ENCODE measurements at regions not wholly inside any gene's neighbourhood (a gene's known extent, or its start where the extent isn't known, plus 50 kb on each side); places are given as distances from the start of the nearest gene placed in this dataset.

- no peaks in the 10 kb centered on the region for H3K36me3 Mint-ChIP-seq
- no peaks in the 10 kb centered on the region for H3K9me3 Mint-ChIP-seq
- no peak for DNase-seq (ENCODE audit: low spot score in 2 of 2)
These were observed 1133.7 kb downstream of the GATA3 start for GRCh38 chr10:9188022-9188810.

DNA sequence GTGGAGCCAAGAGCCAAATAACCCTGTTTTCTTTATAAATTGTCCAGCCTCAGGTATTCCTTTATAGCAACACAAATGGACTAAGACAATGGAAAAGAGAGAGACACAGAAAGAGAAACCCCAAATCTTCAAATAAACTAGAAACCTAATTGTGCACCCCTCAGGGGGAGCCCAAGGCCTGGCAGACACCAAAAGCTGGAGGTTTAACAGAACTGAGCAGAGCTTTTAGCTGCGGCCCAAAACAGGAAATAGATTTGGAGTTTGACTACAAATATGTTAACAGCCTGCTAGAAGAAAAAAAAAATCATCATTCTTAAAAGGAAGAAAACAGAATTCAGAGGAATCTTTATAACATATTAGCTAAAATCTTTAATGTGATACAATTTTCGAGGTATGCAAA is 1135.0 kb downstream of the GATA3 start:
- H3K27ac Mint-ChIP-seq, result no peak overlapping the region
- no peaks in the 10 kb centered on the region for H3K36me3 Mint-ChIP-seq
- no peaks in the 10 kb centered on the region for H3K9me3 Mint-ChIP-seq
- ATAC-seq (no peak), DNase-seq (ENCODE audit: low spot score in 2 of 2) (no peak)

More at GRCh38 chr10:9188022-9188810, 1133.7 kb downstream of the GATA3 start:
- ATAC-seq, result no peak
- no peak overlapping the region for H3K27ac Mint-ChIP-seq

DNA sequence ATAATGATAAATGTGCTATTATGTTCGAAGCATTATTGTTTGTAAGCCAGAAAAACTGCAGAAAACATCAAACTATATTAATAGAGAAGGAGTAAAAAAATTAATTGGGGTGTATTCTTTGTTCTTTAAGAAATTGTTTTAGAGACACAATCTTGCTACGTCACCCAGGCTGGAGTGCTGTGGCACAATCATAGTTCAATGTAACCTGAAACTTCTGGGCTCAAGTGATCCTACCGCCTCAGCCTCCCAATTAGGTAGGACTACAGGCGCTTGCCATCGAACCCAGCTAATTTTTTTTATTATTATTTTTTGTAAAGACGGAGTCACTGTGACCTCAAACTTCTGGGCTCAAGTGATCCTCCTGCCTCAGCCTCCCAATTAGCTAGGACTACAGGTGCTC is 1138.6 kb downstream of the GATA3 start:
- DNase-seq (ENCODE audit: low spot score in 2 of 2) (no peak), ATAC-seq (no peak)
- Mint-ChIP-seq H3K9me3 (no peaks in the 10 kb centered on the region), H3K27ac (no peak overlapping the region), H3K36me3 (no peaks in the 10 kb centered on the region)

- DNase-seq (ENCODE audit: low spot score in 2 of 2) (no peak), ATAC-seq (no peak)
- H3K27ac Mint-ChIP-seq, result no peak overlapping the region
- H3K36me3 Mint-ChIP-seq, result no peaks in the 10 kb centered on the region
- no peaks in the 10 kb centered on the region for H3K9me3 Mint-ChIP-seq
These were observed 1140.9 kb downstream of the GATA3 start for GRCh38 chr10:9195385-9195784.

DNA sequence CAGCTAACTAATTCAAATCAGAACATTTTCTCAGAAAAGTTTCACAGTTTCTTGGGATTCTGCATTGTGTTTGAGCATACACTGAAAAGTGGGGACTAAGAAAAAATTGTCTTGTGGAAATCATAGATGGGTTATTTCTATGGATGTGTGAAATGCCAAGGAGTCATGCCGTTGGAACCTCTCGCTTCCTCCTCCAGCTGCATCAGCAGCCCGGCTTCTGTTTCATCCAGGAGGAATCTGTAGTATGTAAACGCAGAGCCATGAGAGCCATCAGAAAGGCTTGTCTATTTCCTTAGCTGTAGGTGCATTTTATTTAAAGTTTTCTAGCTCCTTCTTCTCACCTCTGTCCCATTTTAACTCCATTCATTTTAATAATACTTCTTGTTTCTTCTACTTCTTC is 1144.1 kb downstream of the GATA3 start:
- Mint-ChIP-seq H3K36me3 (no peaks in the 10 kb centered on the region), H3K27ac (no peak overlapping the region), H3K9me3 (no peaks in the 10 kb centered on the region)
- DNase-seq (ENCODE audit: low spot score in 2 of 2) (no peak), ATAC-seq (no peak)

DNA sequence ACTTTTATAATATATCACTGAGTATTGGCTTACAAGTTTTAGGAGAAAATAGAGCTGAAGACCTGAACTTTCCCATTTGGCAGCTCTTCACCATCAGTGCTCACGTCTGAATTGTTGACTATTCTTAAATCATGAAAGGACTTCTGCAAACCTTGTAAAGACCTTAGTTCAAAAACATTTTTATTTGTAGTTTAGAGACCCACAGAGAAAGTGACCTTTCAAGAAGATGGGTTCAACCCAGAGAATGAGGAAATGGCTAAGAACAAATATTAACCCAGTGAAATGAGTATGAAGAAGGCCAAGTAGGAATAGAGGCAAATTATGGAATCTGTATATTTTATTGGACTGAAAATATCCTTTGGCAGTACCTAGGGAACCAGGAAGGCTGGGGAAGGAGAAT is 1151.1 kb downstream of the GATA3 start:
- DNase-seq (ENCODE audit: low spot score in 2 of 2) (no peak), ATAC-seq (no peak)
- H3K36me3 Mint-ChIP-seq, result no peaks in the 10 kb centered on the region
- no peak overlapping the region for H3K27ac Mint-ChIP-seq
- H3K9me3 Mint-ChIP-seq, result no peaks in the 10 kb centered on the region

- Mint-ChIP-seq H3K9me3 (no peaks in the 10 kb centered on the region), H3K27ac (no peak overlapping the region)
These were observed 1154.8 kb downstream of the GATA3 start for GRCh38 chr10:9209105-9209798.

GRCh38 chr10:9211228-9211627 is 1156.7 kb downstream of the GATA3 start:
- no peak for ATAC-seq
- no peaks in the 10 kb centered on the region for H3K36me3 Mint-ChIP-seq
- DNase-seq (ENCODE audit: low spot score in 2 of 2), result no peak
- no peaks in the 10 kb centered on the region for H3K9me3 Mint-ChIP-seq
- H3K27ac Mint-ChIP-seq, result no peak overlapping the region

More at GRCh38 chr10:9209105-9209798, 1154.8 kb downstream of the GATA3 start:
- ATAC-seq (peak in 1 of 2 donors; percentile 31), DNase-seq (ENCODE audit: low spot score in 2 of 2) (peak; percentile 68 to 74)
- no peaks in the 10 kb centered on the region for H3K36me3 Mint-ChIP-seq

DNA sequence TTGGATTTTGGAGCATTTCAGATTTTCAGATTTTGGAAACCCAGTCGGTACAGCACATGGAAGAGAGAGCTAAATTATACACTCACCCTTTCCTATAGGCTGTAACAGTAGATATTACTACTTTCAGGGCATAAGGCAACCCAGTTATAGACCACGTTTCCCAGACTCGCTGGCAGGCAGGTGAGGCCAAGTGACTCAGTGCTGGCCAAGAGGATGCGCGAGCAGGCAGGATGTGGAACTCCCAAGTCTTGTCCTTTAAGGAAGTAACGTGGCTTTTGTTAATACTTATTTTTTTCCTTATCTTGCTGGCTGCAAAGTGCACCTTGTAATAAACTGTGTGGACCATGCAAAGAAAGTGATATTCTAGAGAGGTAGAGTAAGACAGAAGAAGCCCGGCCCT is 1160.1 kb downstream of the GATA3 start:
- Mint-ChIP-seq H3K27ac (no peak overlapping the region), H3K36me3 (no peaks in the 10 kb centered on the region), H3K9me3 (no peaks in the 10 kb centered on the region)
- ATAC-seq (no peak), DNase-seq (ENCODE audit: low spot score in 2 of 2) (no peak)

GRCh38 chr10:9215121-9215520 is 1160.6 kb downstream of the GATA3 start:
- DNase-seq (ENCODE audit: low spot score in 2 of 2), result no peak
- ATAC-seq, result no peak
- H3K27ac Mint-ChIP-seq, result no peak overlapping the region
- no peaks in the 10 kb centered on the region for H3K9me3 Mint-ChIP-seq
- H3K36me3 Mint-ChIP-seq, result no peaks in the 10 kb centered on the region

DNA sequence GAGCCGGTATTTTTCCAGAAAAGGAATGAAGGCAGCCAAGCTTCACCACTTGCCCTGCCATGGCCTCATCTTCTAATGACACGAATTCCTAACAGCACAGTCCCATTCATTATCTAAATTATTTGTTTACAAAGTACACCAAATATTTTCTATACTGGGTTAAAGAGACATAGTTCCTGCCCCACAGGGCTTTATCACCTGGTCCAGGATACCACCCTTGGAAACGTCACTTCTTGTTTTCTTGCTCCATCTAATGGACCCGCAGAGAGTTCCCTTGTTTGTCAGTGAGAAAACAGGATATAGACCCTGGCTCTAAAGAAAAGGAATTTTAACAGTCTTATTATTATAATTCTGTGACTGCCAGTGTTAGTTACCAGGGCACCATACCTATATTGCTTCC is 1165.4 kb downstream of the GATA3 start:
- ATAC-seq, result no peak

DNA sequence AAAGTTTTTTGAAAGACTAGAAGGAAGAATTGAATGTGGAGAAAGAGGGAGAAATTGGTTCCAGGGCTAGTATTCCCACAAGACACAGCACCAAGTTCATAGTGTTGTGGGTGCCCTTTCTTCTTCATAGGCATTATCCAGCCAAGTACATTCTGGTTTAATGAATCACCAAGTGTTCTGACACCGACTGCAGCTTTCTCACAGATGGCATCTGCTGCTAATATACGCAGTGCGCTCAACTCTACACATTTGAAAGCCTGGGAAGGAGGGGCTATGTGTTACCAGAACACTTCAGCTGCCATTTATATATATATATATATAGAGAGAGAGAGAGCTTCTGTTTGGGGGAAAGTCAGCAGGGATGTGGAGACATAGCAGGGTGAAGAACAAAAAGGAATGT is 1168.4 kb downstream of the GATA3 start:
- H3K27ac Mint-ChIP-seq, result no peak overlapping the region
- DNase-seq (ENCODE audit: low spot score in 2 of 2) (no peak), ATAC-seq (no peak)
- no peaks in the 10 kb centered on the region for H3K36me3 Mint-ChIP-seq
- no peaks in the 10 kb centered on the region for H3K9me3 Mint-ChIP-seq

More for the DNA sequence above, 1165.4 kb downstream of the GATA3 start:
- no peak for DNase-seq (ENCODE audit: low spot score in 2 of 2)
- Mint-ChIP-seq H3K9me3 (no peaks in the 10 kb centered on the region), H3K27ac (no peak overlapping the region), H3K36me3 (no peaks in the 10 kb centered on the region)

DNA sequence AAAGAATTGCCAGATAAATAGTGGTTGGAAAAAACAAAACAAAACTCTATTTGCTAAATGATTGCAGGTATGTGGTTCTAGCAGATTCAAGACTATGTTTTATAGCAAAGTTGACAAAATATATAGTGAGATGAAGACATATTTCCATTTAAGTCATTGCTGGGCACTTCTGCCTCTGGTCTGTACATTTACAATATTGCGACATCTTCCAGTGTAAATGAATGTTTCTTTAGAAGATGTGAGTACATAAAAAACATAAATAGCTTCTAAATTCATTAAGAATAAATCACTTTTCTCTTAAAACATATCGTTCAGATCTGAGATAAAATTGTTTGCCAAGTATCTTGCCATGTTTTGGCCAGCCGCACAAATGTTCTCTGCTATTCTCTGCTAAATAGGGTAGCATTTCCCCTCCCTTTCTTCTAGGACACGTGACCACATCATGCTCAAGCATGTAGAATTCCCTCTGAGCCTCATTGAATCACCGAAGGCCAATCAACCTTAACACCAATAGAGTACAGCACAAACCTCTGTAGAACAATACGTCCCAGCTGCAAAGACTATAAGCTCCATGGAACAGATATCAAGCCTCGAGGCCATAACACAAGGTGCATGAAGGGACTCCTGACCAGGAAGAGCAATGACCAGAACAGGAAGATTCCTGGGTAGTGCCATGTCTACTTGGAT is 1173.3 kb downstream of the GATA3 start:
- Mint-ChIP-seq H3K36me3 (no peaks in the 10 kb centered on the region), H3K9me3 (no peaks in the 10 kb centered on the region), H3K27ac (no peak overlapping the region)
- DNase-seq (ENCODE audit: low spot score in 2 of 2) (no peak), ATAC-seq (no peak)

GRCh38 chr10:9228771-9229170 is 1174.3 kb downstream of the GATA3 start:
- DNase-seq (ENCODE audit: low spot score in 2 of 2), result no peak
- no peak for ATAC-seq
- Mint-ChIP-seq H3K36me3 (no peaks in the 10 kb centered on the region), H3K27ac (no peak overlapping the region), H3K9me3 (no peaks in the 10 kb centered on the region)

- no peaks in the 10 kb centered on the region for H3K9me3 Mint-ChIP-seq
- DNase-seq (ENCODE audit: low spot score in 2 of 2) (no peak), ATAC-seq (peak; percentile 90 to 95)
- no peaks in the 10 kb centered on the region for H3K36me3 Mint-ChIP-seq
- no peak overlapping the region for H3K27ac Mint-ChIP-seq
These were observed 1175.3 kb downstream of the GATA3 start for GRCh38 chr10:9229702-9230244.

GRCh38 chr10:9230625-9231024 is 1176.1 kb downstream of the GATA3 start:
- Mint-ChIP-seq H3K9me3 (no peaks in the 10 kb centered on the region), H3K36me3 (no peaks in the 10 kb centered on the region), H3K27ac (no peak overlapping the region)
- no peak for ATAC-seq
- DNase-seq (ENCODE audit: low spot score in 2 of 2), result no peak

- DNase-seq (ENCODE audit: low spot score in 2 of 2) (no peak), ATAC-seq (no peak)
- Mint-ChIP-seq H3K36me3 (no peaks in the 10 kb centered on the region), H3K27ac (no peak overlapping the region), H3K9me3 (no peaks in the 10 kb centered on the region)
These were observed 1179.7 kb downstream of the GATA3 start for GRCh38 chr10:9234191-9234590.

Measured in activated naive CD4-positive, alpha-beta T cell treated with anti-CD3 and anti-CD28 coated beads, Interleukin-2, amount 50 U/mL, for 72 hours (primary cell).